ENCODE measurements at regions not wholly inside any gene's neighbourhood (a gene's known extent, or its start where the extent isn't known, plus 50 kb on each side); places are given as distances from the start of the nearest gene placed in this dataset.

DNA sequence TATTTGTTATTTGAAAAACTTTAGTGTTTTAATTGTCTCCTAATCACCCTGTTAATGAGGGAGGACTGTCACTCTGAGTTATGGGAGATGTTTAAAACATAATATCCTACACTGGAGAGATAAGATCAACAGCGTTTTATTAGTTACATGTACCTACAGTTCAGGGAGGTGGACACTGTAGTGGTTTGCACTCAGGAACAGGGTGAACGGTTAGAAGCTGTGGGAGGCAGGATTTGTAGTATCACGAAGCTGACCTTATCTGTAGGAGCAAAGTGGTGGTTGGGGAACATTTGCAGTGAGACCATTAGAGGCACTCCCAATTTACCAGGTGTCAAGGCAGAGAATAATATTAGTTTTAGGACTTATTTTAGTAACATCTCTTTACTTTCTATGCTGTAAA, 193.3 kb upstream of the KCND2 start:
- TF ChIP-seq, protein P1, sequence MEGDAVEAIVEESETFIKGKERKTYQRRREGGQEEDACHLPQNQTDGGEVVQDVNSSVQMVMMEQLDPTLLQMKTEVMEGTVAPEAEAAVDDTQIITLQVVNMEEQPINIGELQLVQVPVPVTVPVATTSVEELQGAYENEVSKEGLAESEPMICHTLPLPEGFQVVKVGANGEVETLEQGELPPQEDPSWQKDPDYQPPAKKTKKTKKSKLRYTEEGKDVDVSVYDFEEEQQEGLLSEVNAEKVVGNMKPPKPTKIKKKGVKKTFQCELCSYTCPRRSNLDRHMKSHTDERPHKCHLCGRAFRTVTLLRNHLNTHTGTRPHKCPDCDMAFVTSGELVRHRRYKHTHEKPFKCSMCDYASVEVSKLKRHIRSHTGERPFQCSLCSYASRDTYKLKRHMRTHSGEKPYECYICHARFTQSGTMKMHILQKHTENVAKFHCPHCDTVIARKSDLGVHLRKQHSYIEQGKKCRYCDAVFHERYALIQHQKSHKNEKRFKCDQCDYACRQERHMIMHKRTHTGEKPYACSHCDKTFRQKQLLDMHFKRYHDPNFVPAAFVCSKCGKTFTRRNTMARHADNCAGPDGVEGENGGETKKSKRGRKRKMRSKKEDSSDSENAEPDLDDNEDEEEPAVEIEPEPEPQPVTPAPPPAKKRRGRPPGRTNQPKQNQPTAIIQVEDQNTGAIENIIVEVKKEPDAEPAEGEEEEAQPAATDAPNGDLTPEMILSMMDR (IDR thresholded peaks at IDR 0.05; ENCODE audit: low read depth, low read length), result no peak
- no peak for TF ChIP-seq EZH2phosphoT487 (IDR thresholded peaks at IDR 0.05; ENCODE audit: low read depth)

Measured in OCI-LY3 (cell line).